ENCODE measurements at regions not wholly inside any gene's neighbourhood (a gene's known extent, or its start where the extent isn't known, plus 50 kb on each side); places are given as distances from the start of the nearest gene placed in this dataset.
A peak's percentile ranks its signal among the peaks of the same experiment; 100 is the strongest.

DNA sequence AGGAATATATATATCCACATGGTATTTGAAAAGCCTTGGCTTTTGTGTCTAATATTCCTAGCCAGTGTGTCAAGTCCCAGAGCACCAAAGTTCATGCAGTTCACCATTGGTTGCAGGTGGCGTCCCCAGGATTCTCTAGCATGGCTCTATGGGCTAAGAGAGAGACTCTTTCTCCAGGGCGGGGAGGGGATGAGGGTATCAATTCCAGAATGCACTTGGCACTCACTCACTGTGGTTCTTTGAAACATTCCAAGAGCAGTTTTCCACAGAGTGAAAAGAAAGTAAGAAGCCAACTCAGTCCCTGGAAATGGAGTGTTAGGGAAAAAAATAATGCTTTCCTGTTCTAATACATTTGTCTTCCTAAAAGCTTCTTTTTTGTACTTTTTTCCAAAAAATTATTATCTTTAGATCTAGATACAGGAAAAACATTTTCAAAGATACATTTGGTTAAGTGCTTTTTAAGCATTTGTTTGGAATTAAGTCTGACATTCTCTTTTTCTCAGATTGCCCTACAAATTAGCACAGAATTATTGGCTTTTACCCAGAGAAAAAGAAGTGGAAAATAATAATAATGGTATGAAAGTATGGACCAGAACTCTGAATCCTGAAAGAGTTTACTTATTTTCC is 239.9 kb downstream of the PAX3 start:
- no peaks in the 10 kb centered on the region for H3K27me3 ChIP-seq (ENCODE audit: insufficient read depth, low read length)
- H3K79me2 ChIP-seq (ENCODE audit: insufficient read depth, low read length): no peaks in the 10 kb centered on the region

GRCh38 chr2:222057347-222058073 is 241.3 kb downstream of the PAX3 start:
- H3K9me3 ChIP-seq (ENCODE audit: low read length): no peaks in the 10 kb centered on the region
- H3K4me3 ChIP-seq (ENCODE audit: low read depth, low read length, poor library complexity, severe bottlenecking): no peak overlapping the region
- H3K4me2 ChIP-seq (ENCODE audit: low read length): no peak overlapping the region
- TF ChIP-seq CTCF (IDR thresholded peaks at IDR 0.05; ENCODE audit: low read length): peak; percentile 72
- no peak for TF ChIP-seq EZH2 (IDR thresholded peaks at IDR 0.05; ENCODE audit: borderline replicate concordance, low read length)
- H3K9me2 ChIP-seq (ENCODE audit: low read depth, low read length): no peaks in the 10 kb centered on the region
- H3K4me1 ChIP-seq (ENCODE audit: insufficient read depth, low read length, severe bottlenecking): no peaks in the 10 kb centered on the region
- H3K27ac ChIP-seq (ENCODE audit: low read depth, low read length, poor library complexity, severe bottlenecking): no peak overlapping the region
- no peaks in the 10 kb centered on the region for H3K79me2 ChIP-seq (ENCODE audit: insufficient read depth, low read length)
- H3K9ac ChIP-seq (ENCODE audit: low read length): no peak overlapping the region
- no peaks in the 10 kb centered on the region for H3K36me3 ChIP-seq (ENCODE audit: insufficient read depth, low read length)
- no peaks in the 10 kb centered on the region for H4K20me1 ChIP-seq (ENCODE audit: insufficient read depth, low read length)
- no peak overlapping the region for H2AFZ ChIP-seq (ENCODE audit: low read length)
- no peaks in the 10 kb centered on the region for H3K27me3 ChIP-seq (ENCODE audit: insufficient read depth, low read length)
- H3F3A ChIP-seq (ENCODE audit: insufficient read depth, low read length): no peaks in the 10 kb centered on the region

More for the DNA sequence above, 239.9 kb downstream of the PAX3 start:
- H3F3A ChIP-seq (ENCODE audit: insufficient read depth, low read length): no peaks in the 10 kb centered on the region
- no peak overlapping the region for H3K4me3 ChIP-seq (ENCODE audit: low read depth, low read length, poor library complexity, severe bottlenecking)
- H3K36me3 ChIP-seq (ENCODE audit: insufficient read depth, low read length): no peaks in the 10 kb centered on the region
- no peak overlapping the region for H3K4me2 ChIP-seq (ENCODE audit: low read length)
- H3K9me2 ChIP-seq (ENCODE audit: low read depth, low read length): no peaks in the 10 kb centered on the region
- H3K9ac ChIP-seq (ENCODE audit: low read length): no peak overlapping the region
- H3K9me3 ChIP-seq (ENCODE audit: low read length): no peaks in the 10 kb centered on the region
- no peaks in the 10 kb centered on the region for H3K4me1 ChIP-seq (ENCODE audit: insufficient read depth, low read length, severe bottlenecking)
- no peak overlapping the region for H2AFZ ChIP-seq (ENCODE audit: low read length)
- H4K20me1 ChIP-seq (ENCODE audit: insufficient read depth, low read length): no peaks in the 10 kb centered on the region
- TF ChIP-seq EZH2 (IDR thresholded peaks at IDR 0.05; ENCODE audit: borderline replicate concordance, low read length) (no peak), CTCF (IDR thresholded peaks at IDR 0.05; ENCODE audit: low read length) (no peak)
- H3K27ac ChIP-seq (ENCODE audit: low read depth, low read length, poor library complexity, severe bottlenecking): no peak overlapping the region

DNA sequence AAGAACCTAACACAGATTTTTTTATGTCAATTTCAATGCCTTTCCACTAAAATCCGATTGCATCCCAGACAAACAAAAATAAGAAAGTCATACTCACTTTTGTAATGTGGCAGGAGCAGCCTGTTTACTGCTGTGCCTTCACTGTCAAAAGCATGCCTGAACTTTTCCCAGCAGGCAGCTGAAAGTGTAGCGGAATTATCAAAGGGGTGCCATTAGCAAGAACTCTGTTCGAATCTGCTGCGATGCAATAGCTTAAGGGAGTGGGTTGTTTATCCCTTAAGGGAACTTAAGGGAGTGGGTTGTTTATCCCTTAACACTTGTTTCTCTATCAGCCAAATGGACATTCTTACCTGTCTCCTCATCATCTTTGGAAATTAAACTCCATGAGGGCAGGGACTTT is 243.5 kb downstream of the PAX3 start:
- Histone ChIP-seq H3K79me2 (ENCODE audit: insufficient read depth, low read length) (no peaks in the 10 kb centered on the region), H3K4me1 (ENCODE audit: insufficient read depth, low read length, severe bottlenecking) (no peaks in the 10 kb centered on the region), H3K9ac (ENCODE audit: low read length) (no peak overlapping the region), H3K27me3 (ENCODE audit: insufficient read depth, low read length) (no peaks in the 10 kb centered on the region), H3K27ac (ENCODE audit: low read depth, low read length, poor library complexity, severe bottlenecking) (no peak overlapping the region), H3K9me2 (ENCODE audit: low read depth, low read length) (no peaks in the 10 kb centered on the region), H3F3A (ENCODE audit: insufficient read depth, low read length) (no peaks in the 10 kb centered on the region), H3K4me3 (ENCODE audit: low read depth, low read length, poor library complexity, severe bottlenecking) (no peak overlapping the region), H4K20me1 (ENCODE audit: insufficient read depth, low read length) (no peaks in the 10 kb centered on the region), H3K4me2 (ENCODE audit: low read length) (no peak overlapping the region), H3K36me3 (ENCODE audit: insufficient read depth, low read length) (no peaks in the 10 kb centered on the region), H3K9me3 (ENCODE audit: low read length) (no peaks in the 10 kb centered on the region), H2AFZ (ENCODE audit: low read length) (no peak overlapping the region)
- TF ChIP-seq CTCF (IDR thresholded peaks at IDR 0.05; ENCODE audit: low read length) (no peak), EZH2 (IDR thresholded peaks at IDR 0.05; ENCODE audit: borderline replicate concordance, low read length) (no peak)
